GM18873 (cell line): ENCODE measurements at regions not wholly inside any gene's neighbourhood (a gene's known extent, or its start where the extent isn't known, plus 50 kb on each side); places are given as distances from the start of the nearest gene placed in this dataset.
"Not testable (repeated sequence)": the region's sequence is repeated elsewhere in the genome, so short reads cannot be mapped to it uniquely, and the experiment has no call there.

Experiments
- ATAC-seq: cut with Tn5 transposase; IDR thresholded peaks from one replicate; pipeline ENCODE4 v1.9.1; 2021; ENCODE audit warnings: mild to moderate bottlenecking, moderate library complexity, moderate number of reproducible peaks; ENCODE audit not compliant: unreplicated experiment, low FRiP score

DNA sequence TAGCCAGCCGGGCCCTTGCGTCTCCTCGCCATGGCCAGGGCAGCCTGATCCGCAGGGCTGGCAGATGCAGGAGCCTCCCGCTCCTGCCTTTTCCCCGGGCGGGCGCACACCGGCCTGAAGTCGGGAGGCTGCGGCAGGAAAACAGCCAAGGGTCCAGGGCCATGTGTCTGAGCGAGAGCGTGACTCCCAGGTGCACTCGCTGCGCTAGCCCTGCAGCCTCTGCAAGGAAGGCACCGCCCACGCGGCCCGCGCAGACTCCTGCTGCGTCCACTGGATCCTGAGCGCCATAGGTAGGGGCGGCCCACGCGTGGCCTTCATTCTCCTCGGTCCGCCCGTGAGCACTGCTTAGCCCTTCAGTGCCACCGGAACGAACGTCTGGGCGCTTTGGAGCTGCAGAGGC is 379.9 kb downstream of the TRAM1L1 start:
- ATAC-seq = no peak

GRCh38 chr4:116702949-116703348 is 382.4 kb downstream of the TRAM1L1 start:
- ATAC-seq = no peak

- no peak for ATAC-seq
These were observed 396.8 kb downstream of the TRAM1L1 start for GRCh38 chr4:116688536-116688935.

GRCh38 chr4:116668190-116668589 is 417.2 kb downstream of the TRAM1L1 start:
- no peak for ATAC-seq

- no peak for ATAC-seq
These were observed 419.7 kb downstream of the TRAM1L1 start for GRCh38 chr4:116665716-116666115.

GRCh38 chr4:116664198-116664597 is 421.2 kb downstream of the TRAM1L1 start:
- ATAC-seq = no peak

- ATAC-seq = no peak
These were observed 446.3 kb downstream of the TRAM1L1 start for GRCh38 chr4:116639070-116639577.

- ATAC-seq = no peak
These were observed 446.8 kb downstream of the TRAM1L1 start for GRCh38 chr4:116638592-116638991.

- peak; percentile 78 for ATAC-seq
These were observed 448.5 kb downstream of the TRAM1L1 start for GRCh38 chr4:116636917-116637316.

DNA sequence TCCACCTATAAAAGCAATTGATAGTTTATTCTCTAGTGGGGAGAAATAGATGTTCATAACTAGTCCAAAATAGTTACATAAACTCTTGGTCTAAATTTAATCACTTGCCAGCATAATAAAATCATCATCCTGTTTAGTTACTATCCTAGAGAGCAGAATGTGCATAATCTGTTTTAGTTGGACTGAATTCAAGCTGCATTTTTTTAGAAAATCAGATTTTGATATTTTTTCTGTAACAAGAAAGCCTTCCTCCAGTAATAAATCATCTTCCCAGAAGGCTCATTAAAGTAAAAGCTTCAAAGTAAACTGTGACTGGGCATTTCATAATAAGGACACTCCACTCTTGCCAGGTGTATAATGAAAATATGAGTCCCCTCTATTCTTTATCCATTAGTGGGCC is 453.1 kb downstream of the TRAM1L1 start:
- no peak for ATAC-seq

DNA sequence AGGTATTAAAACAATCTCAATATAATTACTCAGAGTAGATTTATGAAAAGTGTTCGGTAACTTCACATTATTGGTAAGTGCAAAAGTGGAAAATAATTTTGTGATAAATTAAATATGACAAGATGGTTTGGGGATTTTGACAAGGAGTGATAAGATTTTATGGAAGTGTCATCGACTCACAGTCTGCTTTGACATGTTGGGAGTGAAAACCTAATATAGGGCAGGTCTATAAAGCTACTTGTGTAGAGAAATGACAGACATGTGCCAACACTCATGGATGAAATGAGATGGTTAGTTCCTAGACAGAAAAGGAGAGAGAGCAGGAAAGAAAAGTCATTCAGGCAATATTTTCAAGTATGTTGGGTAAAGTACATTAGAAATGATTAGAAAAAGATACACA is 456.8 kb downstream of the TRAM1L1 start:
- no peak for ATAC-seq

GRCh38 chr4:116627545-116627944 is 457.8 kb downstream of the TRAM1L1 start:
- no peak for ATAC-seq

- not testable (repeated sequence) for ATAC-seq
These were observed 465.9 kb downstream of the TRAM1L1 start for GRCh38 chr4:116619508-116619907.

DNA sequence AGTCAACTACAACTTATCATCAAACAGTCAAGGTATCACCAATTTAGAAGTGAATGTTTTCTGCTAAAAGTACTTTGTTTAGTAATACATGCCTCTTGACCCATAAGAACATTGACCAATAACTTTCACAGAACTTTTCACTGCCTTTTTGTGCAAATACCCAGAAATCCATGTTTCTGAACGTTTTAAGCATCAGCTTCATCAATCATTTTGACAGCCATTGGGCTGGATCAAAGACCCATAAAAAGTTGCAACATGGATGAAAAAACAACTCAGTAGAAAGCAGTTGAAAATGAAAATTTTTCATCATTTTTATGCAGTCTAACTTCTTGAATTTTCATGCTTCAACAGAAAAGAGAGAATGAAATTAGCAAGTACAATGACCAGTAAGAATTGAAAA is 466.7 kb downstream of the TRAM1L1 start:
- ATAC-seq = no peak

GRCh38 chr4:116603096-116603495 is 482.3 kb downstream of the TRAM1L1 start:
- no peak for ATAC-seq

- ATAC-seq = no peak
These were observed 485.5 kb downstream of the TRAM1L1 start for GRCh38 chr4:116599859-116600258.

DNA sequence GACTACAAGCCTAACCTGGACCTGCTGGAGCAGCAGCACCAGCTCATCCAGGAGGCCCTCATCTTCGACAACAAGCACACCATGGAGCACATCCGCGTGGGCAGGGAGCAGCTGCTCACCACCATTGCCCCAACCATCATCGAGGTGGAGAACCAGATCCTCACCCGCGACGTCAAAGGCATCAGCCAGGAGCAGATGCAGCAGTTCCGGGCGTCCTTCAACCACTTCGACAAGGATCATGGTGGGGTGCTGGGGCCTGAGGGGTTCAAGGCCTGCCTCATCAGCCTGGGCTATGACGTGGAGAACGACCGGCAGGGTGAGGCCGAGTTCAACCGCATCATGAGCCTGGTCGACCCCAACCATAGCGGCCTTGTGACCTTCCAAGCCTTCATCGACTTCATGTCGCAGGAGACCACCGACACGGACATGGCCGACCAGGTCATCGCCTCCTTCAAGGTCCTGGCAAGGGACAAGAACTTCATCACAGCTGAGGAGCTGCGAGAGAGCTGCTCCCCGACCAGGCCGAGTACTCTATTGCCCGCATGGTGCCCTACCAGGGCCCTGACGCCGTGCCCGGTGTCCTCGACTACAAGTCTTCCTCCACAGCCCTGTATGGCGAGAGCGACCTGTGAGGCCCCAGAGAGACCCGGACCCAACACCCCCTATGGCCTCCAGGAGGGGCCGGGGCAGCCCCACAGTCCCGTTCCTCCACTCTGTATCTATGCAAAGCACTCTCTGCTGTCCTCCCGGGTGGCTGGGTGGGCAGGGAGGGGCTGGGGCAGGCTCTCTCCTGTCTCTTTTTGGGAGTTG is 486.2 kb downstream of the TRAM1L1 start:
- ATAC-seq = no peak

- no peak for ATAC-seq
These were observed 487.0 kb downstream of the TRAM1L1 start for GRCh38 chr4:116598155-116598979.

GRCh38 chr4:116590648-116591047 is 494.7 kb downstream of the TRAM1L1 start:
- no peak for ATAC-seq

GRCh38 chr4:116588783-116589182 is 496.6 kb downstream of the TRAM1L1 start:
- no peak for ATAC-seq

- ATAC-seq = no peak
These were observed 500.1 kb downstream of the TRAM1L1 start for GRCh38 chr4:116585246-116585645.
